Osteoblast (primary cell): ENCODE measurements at regions not wholly inside any gene's neighbourhood (a gene's known extent, or its start where the extent isn't known, plus 50 kb on each side); places are given as distances from the start of the nearest gene placed in this dataset.

Source experiments
- DNase-seq: peaks from one replicate; pipeline ENCODE4 v3.0.0; 2011; ENCODE audit warnings: low spot score, mixed read lengths; ENCODE audit not compliant: insufficient read length; ENCODE audit errors: missing footprints
- H2AFZ ChIP-seq: 2 replicates; pipeline ENCODE4 v1.6.0; 2011; ENCODE audit warnings: mild to moderate bottlenecking, low read length
- H3K27ac ChIP-seq: 2 replicates; pipeline ENCODE4 v1.5.1; 2011; ENCODE audit warnings: mild to moderate bottlenecking, low read depth, low read length, moderate library complexity
- H3K27me3 ChIP-seq: 2 replicates; pipeline ENCODE4 v1.6.0; 2012; ENCODE audit warnings: mild to moderate bottlenecking, control low read depth, inconsistent platforms, low read length, moderate library complexity; ENCODE audit not compliant: insufficient read depth
- H3K36me3 ChIP-seq: 2 replicates; pipeline ENCODE4 v1.5.1; 2011; ENCODE audit warnings: mild to moderate bottlenecking, low read length, control low read depth, moderate library complexity; ENCODE audit not compliant: insufficient read depth
- H3K4me1 ChIP-seq: 2 replicates; pipeline ENCODE4 v1.5.1; 2011; ENCODE audit warnings: mild to moderate bottlenecking, low read length, control low read depth, moderate library complexity; ENCODE audit not compliant: insufficient read depth
- H3K4me2 ChIP-seq: 2 replicates; pipeline ENCODE4 v1.6.0; 2011; ENCODE audit warnings: mild to moderate bottlenecking, low read length; ENCODE audit not compliant: insufficient read depth
- H3K4me3 ChIP-seq: fragments of 200-600 bp; sonication (generic); 3 replicates; pipeline ENCODE4 v1.5.1; 2012; ENCODE audit warnings: mild to moderate bottlenecking, low read length, inconsistent platforms; ENCODE audit not compliant: insufficient read depth
- H3K79me2 ChIP-seq: 2 replicates; pipeline ENCODE4 v1.6.0; 2012; ENCODE audit warnings: mild to moderate bottlenecking, low read length, control low read depth, inconsistent platforms; ENCODE audit not compliant: insufficient read depth
- H3K9me3 ChIP-seq: 2 replicates; pipeline ENCODE4 v1.5.1; 2011; ENCODE audit warnings: low read depth, low read length, control low read depth
- H4K20me1 ChIP-seq: 2 replicates; pipeline ENCODE4 v1.6.0; 2012; ENCODE audit warnings: mild to moderate bottlenecking, low read length, control low read depth; ENCODE audit not compliant: insufficient read depth
- CTCF ChIP-seq: IDR thresholded peaks from 2 replicates; pipeline ENCODE4 v1.5.1; 2011; ENCODE audit warnings: mild to moderate bottlenecking, low read depth, low read length, moderate library complexity; ENCODE audit errors: extremely low read depth

DNA sequence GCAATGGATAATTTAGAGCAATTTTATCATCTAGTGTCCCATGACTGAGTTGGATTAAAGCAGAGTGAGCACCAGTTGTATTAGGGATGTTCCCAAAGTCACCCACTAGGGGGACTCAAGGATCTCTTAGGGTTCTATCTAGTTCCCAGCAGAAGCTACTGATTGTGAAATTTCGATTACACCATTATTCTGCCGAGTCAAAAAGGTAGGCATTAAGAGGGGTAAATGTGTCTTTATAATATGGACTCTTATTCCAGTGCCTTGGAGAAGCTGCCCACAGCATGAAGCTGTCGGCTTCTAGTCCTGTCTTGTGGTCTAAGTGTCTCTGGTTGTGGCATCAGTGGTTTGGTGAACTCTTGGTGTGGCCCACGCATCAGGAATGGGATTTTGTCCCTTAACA, 53.3 kb downstream of the RGS12 start:
- Histone ChIP-seq H3K4me3 (peak overlapping the region; percentile 48), H3K36me3 (peaks cover 3% of the 10 kb centered on the region), H4K20me1 (peaks cover 2% of the 10 kb centered on the region), H3K4me1 (peaks cover 17% of the 10 kb centered on the region), H3K9me3 (no peaks in the 10 kb centered on the region), H3K27me3 (no peaks in the 10 kb centered on the region), H3K4me2 (peak overlapping the region; percentile 75), H3K27ac (peak overlapping the region; percentile 52), H2AFZ (peak overlapping the region; percentile 76), H3K79me2 (peaks cover 10% of the 10 kb centered on the region)
- DNase-seq, result peak; percentile 92
- TF ChIP-seq CTCF, result peak; percentile 89

- TF ChIP-seq CTCF, result no peak
- Histone ChIP-seq H3K79me2 (peaks cover 10% of the 10 kb centered on the region), H3K36me3 (peaks cover 3% of the 10 kb centered on the region), H3K9me3 (no peaks in the 10 kb centered on the region), H2AFZ (no peak overlapping the region), H3K27me3 (no peaks in the 10 kb centered on the region), H3K27ac (no peak overlapping the region), H3K4me1 (peaks cover 6% of the 10 kb centered on the region), H3K4me2 (no peak overlapping the region), H3K4me3 (no peak overlapping the region), H4K20me1 (no peaks in the 10 kb centered on the region)
- no peak for DNase-seq
These were observed 55.0 kb downstream of the RGS12 start for GRCh38 chr4:3347871-3348270.

GRCh38 chr4:3348621-3349020, 55.8 kb downstream of the RGS12 start:
- Histone ChIP-seq H2AFZ (no peak overlapping the region), H3K4me3 (no peak overlapping the region), H3K36me3 (no peaks in the 10 kb centered on the region), H3K27me3 (no peaks in the 10 kb centered on the region), H3K4me1 (peaks cover 4% of the 10 kb centered on the region), H4K20me1 (peaks cover 2% of the 10 kb centered on the region), H3K4me2 (no peak overlapping the region), H3K27ac (no peak overlapping the region), H3K79me2 (peaks cover 12% of the 10 kb centered on the region), H3K9me3 (no peaks in the 10 kb centered on the region)
- no peak for DNase-seq
- TF ChIP-seq CTCF, result no peak

GRCh38 chr4:3349116-3349515, 56.3 kb downstream of the RGS12 start:
- no peak for DNase-seq
- Histone ChIP-seq H4K20me1 (peaks cover 2% of the 10 kb centered on the region), H2AFZ (no peak overlapping the region)

More at GRCh38 chr4:3349116-3349515, 56.3 kb downstream of the RGS12 start:
- no peak for TF ChIP-seq CTCF
- Histone ChIP-seq H3K27me3 (no peaks in the 10 kb centered on the region), H3K4me3 (no peak overlapping the region), H3K27ac (no peak overlapping the region), H3K79me2 (peaks cover 12% of the 10 kb centered on the region), H3K4me1 (peaks cover 4% of the 10 kb centered on the region), H3K36me3 (no peaks in the 10 kb centered on the region), H3K4me2 (no peak overlapping the region), H3K9me3 (no peaks in the 10 kb centered on the region)
